ENCODE measurements at regions not wholly inside any gene's neighbourhood (a gene's known extent, or its start where the extent isn't known, plus 50 kb on each side); places are given as distances from the start of the nearest gene placed in this dataset.

GRCh38 chr3:82824491-82824890 lies 1063.0 kb upstream of the GBE1 start:
- TF ChIP-seq EP300 (IDR thresholded peaks at IDR 0.05; ENCODE audit: borderline replicate concordance) (no peak), CREB1 (IDR thresholded peaks at IDR 0.05; ENCODE audit: low read depth) (no peak), MAX (IDR thresholded peaks at IDR 0.05) (no peak), TCF12 (IDR thresholded peaks at IDR 0.05; ENCODE audit: low read depth) (no peak), REST (IDR thresholded peaks at IDR 0.05; ENCODE audit: low read depth) (no peak), EGR1 (IDR thresholded peaks at IDR 0.05) (no peak), FOXM1 (IDR thresholded peaks at IDR 0.05; ENCODE audit: borderline replicate concordance, low read depth) (no peak), TEAD4 (IDR thresholded peaks at IDR 0.05) (no peak), RAD21 (IDR thresholded peaks at IDR 0.05; ENCODE audit: low read depth) (no peak), YY1 (IDR thresholded peaks at IDR 0.05; ENCODE audit: low read depth) (no peak), ZBTB7A (IDR thresholded peaks at IDR 0.05; ENCODE audit: low read depth) (no peak), TAF1 (IDR thresholded peaks at IDR 0.05; ENCODE audit: low read depth) (no peak), NFIC (IDR thresholded peaks at IDR 0.05) (no peak), USF1 (IDR thresholded peaks at IDR 0.05) (no peak), CEBPB (IDR thresholded peaks at IDR 0.05) (no peak)

DNA sequence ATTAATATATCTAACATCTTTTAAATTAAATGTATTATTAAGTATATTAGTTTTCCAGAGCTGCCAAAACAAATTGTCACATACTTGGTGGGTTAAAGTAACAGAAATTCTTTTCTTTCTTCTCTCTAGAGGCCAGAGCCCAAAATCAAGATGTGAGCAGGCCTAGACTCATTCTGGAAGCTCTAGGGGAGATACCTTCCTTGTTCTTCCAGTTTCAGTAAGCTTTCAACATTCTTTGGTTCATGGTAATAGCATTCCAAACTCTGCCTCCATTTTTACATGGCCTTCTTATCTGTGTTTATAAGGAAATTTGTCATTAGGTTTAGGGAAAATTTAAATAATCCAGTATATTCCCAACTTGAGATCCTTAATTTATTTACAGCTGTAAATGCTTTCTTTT lies 1054.6 kb upstream of the GBE1 start:
- no peak for TF ChIP-seq TEAD4 (IDR thresholded peaks at IDR 0.05)

- no peak for TF ChIP-seq YY1 (IDR thresholded peaks at IDR 0.05; ENCODE audit: low read depth)
- no peak for TF ChIP-seq CREB1 (IDR thresholded peaks at IDR 0.05; ENCODE audit: low read depth)
- TF ChIP-seq REST (IDR thresholded peaks at IDR 0.05; ENCODE audit: low read depth): no peak
- no peak for TF ChIP-seq EGR1 (IDR thresholded peaks at IDR 0.05)
- TF ChIP-seq TAF1 (IDR thresholded peaks at IDR 0.05; ENCODE audit: low read depth): no peak
- TF ChIP-seq TCF12 (IDR thresholded peaks at IDR 0.05; ENCODE audit: low read depth): no peak
- TF ChIP-seq TEAD4 (IDR thresholded peaks at IDR 0.05): no peak
These were observed 1054.1 kb upstream of the GBE1 start for GRCh38 chr3:82815417-82816058.

GRCh38 chr3:82814660-82815059 lies 1053.2 kb upstream of the GBE1 start:
- TF ChIP-seq TAF1 (IDR thresholded peaks at IDR 0.05; ENCODE audit: low read depth): no peak
- TF ChIP-seq CREB1 (IDR thresholded peaks at IDR 0.05; ENCODE audit: low read depth): no peak
- TF ChIP-seq YY1 (IDR thresholded peaks at IDR 0.05; ENCODE audit: low read depth): no peak
- TF ChIP-seq EP300 (IDR thresholded peaks at IDR 0.05; ENCODE audit: borderline replicate concordance): no peak
- TF ChIP-seq TEAD4 (IDR thresholded peaks at IDR 0.05): no peak
- no peak for TF ChIP-seq RAD21 (IDR thresholded peaks at IDR 0.05; ENCODE audit: low read depth)
- no peak for TF ChIP-seq NFIC (IDR thresholded peaks at IDR 0.05)
- no peak for TF ChIP-seq REST (IDR thresholded peaks at IDR 0.05; ENCODE audit: low read depth)
- TF ChIP-seq EGR1 (IDR thresholded peaks at IDR 0.05): no peak
- no peak for TF ChIP-seq USF1 (IDR thresholded peaks at IDR 0.05)
- TF ChIP-seq FOXM1 (IDR thresholded peaks at IDR 0.05; ENCODE audit: borderline replicate concordance, low read depth): no peak
- TF ChIP-seq CEBPB (IDR thresholded peaks at IDR 0.05): no peak

DNA sequence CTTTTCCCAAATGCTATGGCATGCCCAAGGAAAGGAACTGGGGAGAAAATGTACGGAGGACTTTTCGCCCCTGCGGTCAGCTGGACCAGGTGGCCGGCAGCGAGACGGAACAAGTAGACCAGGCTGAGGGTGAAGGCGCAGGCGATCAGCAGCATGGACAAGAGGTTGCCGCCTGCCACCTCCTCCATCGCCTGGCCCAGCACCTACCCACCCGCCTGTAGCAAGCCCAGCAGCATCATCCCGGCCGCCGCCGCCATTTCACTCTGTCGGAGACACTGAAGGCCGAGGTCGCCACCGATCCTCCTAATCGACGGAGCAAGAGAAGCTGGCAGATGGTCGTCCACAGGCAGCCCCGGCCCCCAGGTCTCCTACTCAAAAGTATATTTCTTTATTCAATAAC lies 1046.3 kb upstream of the GBE1 start:
- TF ChIP-seq USF1 (IDR thresholded peaks at IDR 0.05): no peak
- no peak for TF ChIP-seq EP300 (IDR thresholded peaks at IDR 0.05; ENCODE audit: borderline replicate concordance)
- no peak for TF ChIP-seq FOXM1 (IDR thresholded peaks at IDR 0.05; ENCODE audit: borderline replicate concordance, low read depth)
- TF ChIP-seq RAD21 (IDR thresholded peaks at IDR 0.05; ENCODE audit: low read depth): no peak
- no peak for TF ChIP-seq TAF1 (IDR thresholded peaks at IDR 0.05; ENCODE audit: low read depth)
- no peak for TF ChIP-seq TEAD4 (IDR thresholded peaks at IDR 0.05)
- TF ChIP-seq CREB1 (IDR thresholded peaks at IDR 0.05; ENCODE audit: low read depth): no peak
- TF ChIP-seq TCF12 (IDR thresholded peaks at IDR 0.05; ENCODE audit: low read depth): no peak
- TF ChIP-seq ZBTB7A (IDR thresholded peaks at IDR 0.05; ENCODE audit: low read depth): no peak
- TF ChIP-seq NFIC (IDR thresholded peaks at IDR 0.05): no peak
- TF ChIP-seq CEBPB (IDR thresholded peaks at IDR 0.05): no peak
- TF ChIP-seq MAX (IDR thresholded peaks at IDR 0.05): no peak
- no peak for TF ChIP-seq YY1 (IDR thresholded peaks at IDR 0.05; ENCODE audit: low read depth)
- no peak for TF ChIP-seq REST (IDR thresholded peaks at IDR 0.05; ENCODE audit: low read depth)
